ENCODE measurements at regions not wholly inside any gene's neighbourhood (a gene's known extent, or its start where the extent isn't known, plus 50 kb on each side); places are given as distances from the start of the nearest gene placed in this dataset.

- Histone ChIP-seq H3K9ac (replicated peaks; ENCODE audit: extremely low read depth, insufficient read depth, low read length) (no peak overlapping the region), H3K9me1 (replicated peaks; ENCODE audit: control insufficient read depth, extremely low read depth, insufficient read depth, low read length) (no peaks in the 10 kb centered on the region), H3K79me2 (ENCODE audit: control insufficient read depth, insufficient read depth, low read length) (no peaks in the 10 kb centered on the region), H3K4me3 (replicated peaks in 1 of 3; ENCODE audit: insufficient read depth in 1 of 3, low read depth in 1 of 3, low read length in 3 of 3) (no peak overlapping the region), H4K20me1 (replicated peaks; ENCODE audit: control insufficient read depth, extremely low read depth, insufficient read depth, low read length) (no peaks in the 10 kb centered on the region), H3K27me3 (ENCODE audit: control insufficient read depth in 2 of 2, insufficient read depth in 2 of 2, low read length in 2 of 2) (peaks cover 8 to 17% of the 10 kb centered on the region in 2 experiments), H3K27ac (ENCODE audit: insufficient read depth, low read depth, low read length) (no peak overlapping the region), H3K9me3 (replicated peaks; ENCODE audit: control insufficient read depth, insufficient read depth, low read length) (no peaks in the 10 kb centered on the region), H3K36me3 (ENCODE audit: control insufficient read depth in 2 of 2, extremely low read depth in 1 of 2, insufficient read depth in 2 of 2, low read length in 2 of 2) (no peaks in the 10 kb centered on the region), H3K4me2 (ENCODE audit: insufficient read depth, low read length) (no peak overlapping the region), H3K4me1 (ENCODE audit: control insufficient read depth, extremely low read depth, insufficient read depth, low read length) (peaks cover 2% of the 10 kb centered on the region), H2AFZ (ENCODE audit: low read depth, low read length) (no peak overlapping the region)
- no TSS peak for BruUV-seq (replicated peaks)
- intact Hi-C loops (cut with micrococcal nuclease) (no loop called here), dilution Hi-C loops (cut with MboI; ENCODE audit: extremely low pct_ligation_motif_present, low sequenced_read_pairs) (no loop called here)
- FAIRE-seq (no peak), DNase-seq (ENCODE audit: low read depth, low spot score) (no peak)
- CTCF ChIA-PET: no interaction called here
- POLR2A ChIA-PET: no interaction called here
- TF ChIP-seq POLR2A (IDR thresholded peaks at IDR 0.05; ENCODE audit: low read depth, low read length) (no peak), FOS (IDR thresholded peaks at IDR 0.05; ENCODE audit: borderline replicate concordance, insufficient read depth, low read length) (no peak), MYC (IDR thresholded peaks at IDR 0.05; ENCODE audit: low read depth, low read length) (no peak), EZH2 (IDR thresholded peaks at IDR 0.05; ENCODE audit: borderline replicate concordance, low read depth, low read length, severe bottlenecking) (no peak), GATA2 (IDR thresholded peaks at IDR 0.05; ENCODE audit: insufficient read depth, insufficient read length, low read depth, low read length) (no peak), MAX (IDR thresholded peaks at IDR 0.05; ENCODE audit: insufficient read depth, insufficient read length) (no peak), JUN (IDR thresholded peaks at IDR 0.05; ENCODE audit: borderline replicate concordance, insufficient read depth, insufficient read length, low read depth) (no peak), POLR2AphosphoS5 (IDR thresholded peaks at IDR 0.05; ENCODE audit: insufficient read depth, low read depth, low read length) (no peak)
- TF ChIP-seq, protein P1, sequence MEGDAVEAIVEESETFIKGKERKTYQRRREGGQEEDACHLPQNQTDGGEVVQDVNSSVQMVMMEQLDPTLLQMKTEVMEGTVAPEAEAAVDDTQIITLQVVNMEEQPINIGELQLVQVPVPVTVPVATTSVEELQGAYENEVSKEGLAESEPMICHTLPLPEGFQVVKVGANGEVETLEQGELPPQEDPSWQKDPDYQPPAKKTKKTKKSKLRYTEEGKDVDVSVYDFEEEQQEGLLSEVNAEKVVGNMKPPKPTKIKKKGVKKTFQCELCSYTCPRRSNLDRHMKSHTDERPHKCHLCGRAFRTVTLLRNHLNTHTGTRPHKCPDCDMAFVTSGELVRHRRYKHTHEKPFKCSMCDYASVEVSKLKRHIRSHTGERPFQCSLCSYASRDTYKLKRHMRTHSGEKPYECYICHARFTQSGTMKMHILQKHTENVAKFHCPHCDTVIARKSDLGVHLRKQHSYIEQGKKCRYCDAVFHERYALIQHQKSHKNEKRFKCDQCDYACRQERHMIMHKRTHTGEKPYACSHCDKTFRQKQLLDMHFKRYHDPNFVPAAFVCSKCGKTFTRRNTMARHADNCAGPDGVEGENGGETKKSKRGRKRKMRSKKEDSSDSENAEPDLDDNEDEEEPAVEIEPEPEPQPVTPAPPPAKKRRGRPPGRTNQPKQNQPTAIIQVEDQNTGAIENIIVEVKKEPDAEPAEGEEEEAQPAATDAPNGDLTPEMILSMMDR (IDR thresholded peaks at IDR 0.05; ENCODE audit: extremely low read depth in 1 of 2, insufficient read depth in 1 of 2, low read depth in 1 of 2, low read length in 2 of 2): no peak
Measured at GRCh38 chr6:133767357-133767970, 121.4 kb upstream of the TCF21 start.
